IPS DF 4.7 (cell line): ENCODE measurements at regions not wholly inside any gene's neighbourhood (a gene's known extent, or its start where the extent isn't known, plus 50 kb on each side); places are given as distances from the start of the nearest gene placed in this dataset.

Experiments
- DNase-seq: peaks from one replicate; pipeline ENCODE4 v3.0.0-alpha.2; 2013; ENCODE audit warnings: low spot score; ENCODE audit errors: extremely low read depth

DNA sequence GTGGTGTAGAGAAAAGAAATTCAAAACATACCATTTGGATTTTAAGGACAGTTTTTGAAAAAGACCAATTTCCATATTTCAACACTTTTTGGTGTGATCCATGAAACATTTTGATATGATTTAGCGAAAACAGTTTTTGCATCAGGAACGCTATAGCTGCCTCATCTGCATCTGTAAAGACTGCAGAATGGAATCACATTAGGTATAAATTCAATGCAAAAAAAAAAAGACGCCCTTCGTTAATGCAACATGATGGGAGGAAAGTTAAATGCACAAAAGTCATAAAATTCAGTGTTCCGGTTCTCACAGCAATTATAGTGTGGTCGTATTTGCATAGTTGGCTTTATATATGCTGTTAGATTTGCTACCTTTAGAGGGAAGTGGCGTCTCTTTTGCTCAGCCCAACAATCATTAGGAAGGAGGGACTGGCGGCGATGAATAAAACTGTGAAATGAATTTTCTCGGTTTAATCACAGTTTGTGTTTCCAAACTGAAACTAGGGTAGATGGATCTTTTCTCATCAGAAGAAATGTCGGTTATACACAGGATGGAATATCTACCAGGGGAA lies 215.7 kb downstream of the TEX29 start:
- no peak for DNase-seq

DNA sequence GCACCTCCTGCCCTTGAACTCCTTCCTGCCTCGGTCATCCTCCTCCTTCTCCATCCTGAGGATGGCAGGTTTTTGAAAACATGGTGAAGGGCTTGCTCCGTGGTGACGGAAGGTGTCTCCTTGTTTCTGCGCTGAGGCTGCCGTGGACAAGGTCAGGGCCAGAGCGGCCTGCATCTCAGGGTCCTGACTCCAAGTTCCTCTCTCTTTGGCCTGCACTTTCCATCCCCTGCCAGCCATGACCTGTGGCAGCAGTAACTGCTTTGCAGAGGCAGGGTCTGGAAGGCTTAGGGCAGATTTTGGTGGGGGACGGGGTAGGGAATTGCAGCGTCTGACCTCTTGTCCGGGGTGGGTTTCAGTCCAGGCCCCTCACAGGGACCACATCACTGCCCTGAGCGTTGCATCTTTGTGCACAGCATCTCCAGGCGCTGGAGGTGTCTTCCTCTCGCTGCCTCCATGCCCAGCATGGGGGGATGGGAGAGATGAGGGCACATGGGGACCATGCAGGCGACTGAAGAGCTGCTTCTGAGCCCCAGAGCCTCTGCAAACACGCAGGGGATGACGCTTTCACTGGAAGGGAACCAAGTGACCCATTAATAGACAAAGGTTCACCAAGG lies 216.8 kb downstream of the TEX29 start:
- no peak for DNase-seq

DNA sequence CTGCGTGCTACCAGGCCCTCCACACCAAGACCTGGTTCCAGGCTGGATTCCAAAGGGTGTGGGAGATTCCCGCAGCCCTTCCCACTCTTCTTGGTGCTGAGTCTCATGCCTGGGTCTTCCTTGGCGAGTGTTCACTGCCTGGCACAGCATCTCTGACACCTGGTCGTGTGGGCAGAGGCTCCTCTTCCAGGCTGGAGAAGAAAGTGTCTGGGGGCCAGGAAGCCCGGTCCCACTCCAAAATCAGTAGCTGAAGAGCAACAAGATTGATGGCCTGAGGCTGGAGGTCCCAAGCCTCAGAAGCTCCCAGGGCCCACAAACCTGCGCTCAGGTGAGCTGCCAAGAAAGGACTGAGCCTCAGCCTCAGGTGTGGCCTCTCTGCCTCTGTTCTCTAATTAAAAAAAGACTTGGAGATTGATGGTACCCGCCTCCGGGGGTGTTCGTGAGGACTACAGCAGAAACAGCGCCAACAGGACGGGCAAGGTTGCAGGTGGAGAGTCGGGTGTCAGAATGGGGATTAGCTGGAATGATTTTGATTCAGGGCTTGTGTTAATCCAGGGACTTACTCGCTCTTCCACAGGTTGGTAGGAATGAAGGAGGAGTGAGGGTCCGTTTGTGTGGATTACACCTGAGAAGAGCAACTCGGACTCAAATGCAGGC lies 217.5 kb downstream of the TEX29 start:
- DNase-seq, result no peak

DNA sequence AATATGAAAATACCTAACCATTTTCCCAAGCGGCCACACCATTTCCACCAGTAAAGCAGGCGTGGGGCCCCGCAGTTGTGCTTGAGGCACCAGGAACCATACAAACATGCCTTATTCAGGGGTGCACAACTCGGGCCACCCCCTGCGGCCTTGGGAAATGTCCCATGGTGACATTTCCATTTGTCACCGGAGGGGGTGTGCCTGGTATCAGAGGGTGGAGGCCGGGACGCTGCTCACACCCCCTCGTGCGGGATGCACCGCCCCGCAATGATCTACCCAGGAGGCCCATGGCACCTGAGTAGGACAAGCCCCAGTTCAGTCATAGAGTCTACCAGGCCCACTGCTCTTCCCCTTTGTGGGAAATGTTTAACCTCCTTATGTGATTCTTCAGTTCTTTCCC lies 218.8 kb downstream of the TEX29 start:
- no peak for DNase-seq

DNA sequence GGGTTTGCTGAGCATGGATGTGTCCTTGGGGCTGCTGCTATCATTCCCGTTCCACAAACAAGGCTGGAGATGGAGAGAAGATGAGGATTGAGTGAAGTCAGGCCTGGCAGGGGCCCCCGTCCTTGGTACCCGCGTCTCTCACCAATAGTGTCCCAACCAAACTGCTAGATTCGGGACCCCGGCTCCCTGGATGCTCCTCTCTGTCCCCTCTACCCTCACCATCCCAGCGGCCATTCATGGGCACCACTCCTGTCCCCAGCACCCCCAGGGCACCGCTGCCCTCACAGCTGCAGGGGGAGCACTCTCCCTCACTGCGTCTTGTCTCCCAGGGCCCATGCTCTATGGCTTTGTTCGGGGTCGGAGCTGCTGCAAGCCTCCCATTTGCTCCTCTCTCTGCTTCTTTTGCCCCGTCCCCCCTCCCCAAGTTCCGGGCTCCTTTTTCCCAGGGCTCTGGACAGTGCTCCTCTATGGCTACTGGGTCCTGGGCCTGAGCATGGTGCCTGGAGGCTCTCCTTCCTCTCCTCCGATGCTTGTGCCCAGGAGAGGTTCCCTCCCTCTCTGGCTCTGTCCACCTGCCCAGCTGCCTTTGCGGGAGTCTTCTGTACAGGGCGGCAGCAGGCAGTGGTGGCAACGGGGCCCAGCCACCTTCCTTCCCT lies 219.5 kb downstream of the TEX29 start:
- no peak for DNase-seq

DNA sequence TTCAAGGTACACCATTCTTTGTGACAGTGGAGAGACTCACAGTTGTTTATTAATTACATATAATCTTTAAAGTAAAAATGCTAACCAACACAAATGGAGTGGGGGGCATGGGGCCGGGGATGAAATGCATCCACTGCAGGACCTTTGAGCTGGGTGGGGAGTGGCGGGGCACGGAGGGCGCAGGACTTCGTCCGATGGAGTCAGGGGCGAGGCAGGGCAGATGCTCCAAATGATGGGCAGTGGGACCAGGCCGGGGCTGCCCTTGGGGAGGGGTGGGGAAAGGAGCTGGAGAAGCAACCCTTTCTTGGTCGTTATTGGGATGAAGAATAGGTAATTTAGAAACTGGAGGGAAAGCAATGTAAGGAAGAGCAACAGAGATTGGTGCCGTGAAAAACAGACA lies 220.0 kb downstream of the TEX29 start:
- no peak for DNase-seq

DNA sequence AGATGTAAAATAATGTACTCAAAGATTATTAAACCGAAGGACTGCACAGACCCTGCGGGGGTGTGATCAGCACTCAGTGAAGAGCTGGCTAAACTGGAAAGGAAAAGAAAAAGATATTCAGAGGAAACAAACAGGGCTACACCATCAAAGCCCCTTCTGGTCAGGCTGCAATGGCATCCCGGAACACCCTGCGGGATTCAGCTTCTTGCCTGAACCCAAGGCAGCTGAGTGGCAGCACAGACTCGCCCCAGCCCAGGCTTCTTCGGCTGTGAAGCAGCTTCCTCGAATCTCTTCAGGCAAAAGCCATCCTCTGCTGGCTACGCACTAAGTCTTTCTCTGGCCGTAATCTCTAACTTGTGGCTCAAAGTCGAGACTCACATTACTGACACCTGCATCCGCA lies 220.9 kb downstream of the TEX29 start:
- no peak for DNase-seq

DNA sequence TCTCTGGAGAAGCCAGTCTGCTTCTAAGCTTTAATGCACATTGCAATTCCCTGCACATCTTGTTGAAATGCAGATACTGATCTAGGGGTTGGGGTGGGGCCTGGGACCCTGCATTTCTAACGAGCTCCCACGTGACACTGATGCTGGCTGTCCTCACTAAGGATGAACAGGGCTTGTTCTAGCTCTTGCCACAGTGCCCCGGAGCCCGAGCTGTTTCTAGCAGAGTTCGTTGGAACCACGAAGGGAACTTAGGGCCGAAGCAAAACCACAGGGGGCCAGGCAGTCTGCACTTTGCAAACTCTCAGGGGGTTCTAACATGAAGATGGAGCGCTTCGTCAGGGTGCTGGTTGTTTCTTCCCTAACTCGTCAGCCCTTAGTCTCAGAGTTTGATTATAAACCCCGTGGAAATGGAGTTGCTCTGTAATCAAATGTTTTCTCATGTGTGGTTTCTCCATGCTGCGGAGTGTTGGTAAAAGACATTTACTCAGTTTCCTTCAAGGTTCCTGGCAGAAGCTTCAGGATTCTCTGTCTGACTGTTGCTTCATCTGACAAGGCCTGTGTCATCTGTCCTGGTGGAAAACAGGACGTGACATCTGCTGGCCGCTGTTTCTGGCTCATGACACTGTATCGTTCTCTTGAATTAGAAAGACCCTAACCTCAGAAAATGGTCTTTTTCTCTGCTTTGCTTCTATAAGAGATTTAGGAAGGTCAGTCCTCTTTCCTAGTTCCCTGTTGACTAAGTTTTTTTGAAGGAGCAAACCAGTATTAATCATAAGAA lies 221.5 kb downstream of the TEX29 start:
- DNase-seq, result no peak

DNA sequence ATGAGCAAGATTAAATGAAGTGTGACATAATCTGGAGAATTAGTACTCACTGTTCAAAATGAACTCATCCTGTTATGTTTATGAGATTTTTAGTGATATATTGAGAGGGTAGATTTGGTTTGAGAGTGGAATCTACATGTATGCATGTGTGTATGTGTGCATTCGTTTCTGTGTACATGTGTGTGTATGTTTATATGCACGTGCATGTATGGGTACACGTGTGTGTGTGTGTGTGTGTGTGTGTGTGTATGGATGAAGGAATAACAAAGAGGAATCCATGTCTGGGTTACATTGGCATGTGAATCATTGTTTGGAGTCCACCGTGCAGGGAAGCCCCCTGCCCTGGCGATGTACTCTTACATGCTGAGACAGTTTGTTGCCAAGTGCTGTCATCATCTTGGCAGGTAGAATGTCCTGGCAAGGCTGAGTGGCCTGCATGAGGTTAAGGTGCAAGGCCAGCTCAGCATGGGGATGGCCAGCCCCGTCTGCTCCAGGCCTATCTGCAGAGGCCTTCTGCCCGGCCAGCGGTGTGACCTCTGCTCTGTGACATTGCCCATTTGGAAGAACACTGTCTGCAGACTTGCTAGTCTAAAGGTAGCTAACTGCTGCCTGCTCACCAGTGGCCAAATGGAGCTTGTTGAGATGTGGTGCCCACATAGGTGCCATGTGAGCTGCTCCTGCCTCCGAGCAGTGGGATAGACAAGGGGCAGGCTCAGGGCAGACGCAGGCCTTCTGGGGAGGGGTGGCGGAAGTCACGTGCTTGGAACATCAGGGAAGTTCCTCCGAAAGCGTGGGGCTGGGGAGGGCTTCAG lies 222.3 kb downstream of the TEX29 start:
- DNase-seq, result no peak

DNA sequence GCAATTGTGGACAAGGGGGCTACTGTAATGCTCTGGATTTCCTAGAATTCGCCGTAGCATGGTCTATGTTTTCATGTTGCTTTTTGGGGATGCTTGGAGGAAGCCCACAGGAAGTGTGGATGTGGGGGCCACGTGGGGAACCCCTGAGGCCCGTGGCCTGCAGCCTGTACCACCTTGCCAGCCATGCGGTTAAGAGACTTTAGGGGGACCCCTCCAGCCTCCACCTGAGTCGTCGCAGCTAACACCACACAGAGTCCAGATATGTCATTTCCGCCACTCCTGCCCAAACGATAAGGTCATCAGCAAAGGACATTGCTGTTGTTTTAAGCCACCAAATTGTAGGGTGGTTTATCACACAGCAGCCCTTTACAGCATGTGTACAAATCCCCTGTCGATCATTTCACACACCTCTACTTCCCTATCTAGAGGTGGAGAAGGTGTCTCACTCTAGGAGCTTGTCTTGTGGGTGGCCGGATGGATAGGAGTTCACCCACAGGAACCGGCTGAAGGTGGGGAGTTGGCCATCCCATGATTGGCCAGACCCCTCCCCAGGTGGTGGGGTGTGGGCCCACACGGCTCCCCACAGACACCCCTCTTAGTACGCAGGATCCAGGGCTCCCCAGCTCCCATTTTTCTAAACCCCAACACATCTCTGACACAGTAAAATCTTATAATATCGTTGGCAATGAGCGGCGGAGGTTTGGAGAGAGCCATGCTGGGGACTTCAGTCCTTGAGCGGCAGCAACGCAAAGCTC lies 226.7 kb downstream of the TEX29 start:
- DNase-seq, result no peak

DNA sequence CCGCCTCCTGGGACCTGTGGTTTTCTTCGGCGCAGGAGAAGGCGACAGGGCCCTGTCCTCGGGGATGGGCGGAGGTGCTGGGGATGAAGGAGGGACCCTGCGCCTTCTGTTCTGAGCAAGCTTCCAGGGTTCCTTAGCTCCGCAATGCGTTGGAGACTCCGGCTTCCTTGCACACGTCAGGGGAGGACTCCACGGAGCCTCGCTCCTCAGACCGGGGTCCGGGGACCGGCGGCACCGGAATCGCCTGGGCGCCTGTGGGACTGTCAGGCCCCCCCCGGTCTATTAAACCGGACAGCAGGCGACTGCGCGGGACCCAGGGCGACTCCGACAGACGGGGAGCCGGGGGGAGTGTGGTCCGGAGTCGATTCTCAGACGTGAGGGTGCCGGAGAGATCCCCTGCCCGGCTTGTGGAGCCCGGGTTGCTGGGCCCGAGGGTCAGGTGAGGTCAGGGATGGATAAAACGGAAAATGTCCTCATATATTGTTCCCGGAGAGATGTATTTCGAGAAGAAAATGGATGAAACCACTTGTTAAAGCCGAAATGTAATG lies 227.4 kb downstream of the TEX29 start:
- no peak for DNase-seq

DNA sequence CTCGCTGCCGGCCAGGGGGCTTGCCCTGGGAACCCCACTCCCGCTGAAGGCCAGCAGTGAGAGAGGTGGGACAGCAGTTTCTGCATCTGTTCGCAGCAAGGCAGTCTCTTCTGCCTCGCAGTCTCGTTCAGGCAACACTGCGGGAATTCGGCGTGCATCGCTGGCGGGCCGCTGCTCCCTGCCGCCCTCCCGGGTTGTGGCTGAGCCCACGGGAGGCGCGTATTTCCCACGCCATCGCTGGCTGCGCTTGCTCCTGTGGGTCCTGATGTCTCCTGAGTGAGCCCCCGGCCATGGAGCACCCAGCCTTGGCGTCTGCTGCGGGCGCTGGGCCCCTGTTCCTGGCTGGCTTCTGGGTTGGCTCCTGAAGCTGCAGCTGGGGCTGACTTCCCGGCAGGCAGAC lies 227.9 kb downstream of the TEX29 start:
- DNase-seq, result no peak

DNA sequence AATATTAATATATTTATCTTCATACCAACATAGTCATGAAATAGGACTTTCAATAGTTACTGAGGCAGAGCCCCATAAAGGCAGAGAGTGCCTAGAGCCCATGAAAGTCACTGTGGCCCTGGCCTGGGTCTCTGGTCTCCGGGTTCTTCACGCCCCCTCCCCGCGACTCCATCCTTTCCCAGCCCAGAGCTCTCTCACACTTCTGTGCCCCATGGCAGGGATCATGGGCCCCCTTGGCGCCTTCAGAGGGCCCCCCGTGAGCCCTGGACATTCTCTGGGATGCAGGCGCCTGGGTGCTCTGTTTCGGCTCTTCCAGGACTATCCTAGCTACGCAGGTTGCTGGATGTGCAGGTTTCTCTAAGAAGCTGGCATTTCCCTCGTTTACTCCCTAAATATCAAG lies 228.4 kb downstream of the TEX29 start:
- DNase-seq, result no peak

DNA sequence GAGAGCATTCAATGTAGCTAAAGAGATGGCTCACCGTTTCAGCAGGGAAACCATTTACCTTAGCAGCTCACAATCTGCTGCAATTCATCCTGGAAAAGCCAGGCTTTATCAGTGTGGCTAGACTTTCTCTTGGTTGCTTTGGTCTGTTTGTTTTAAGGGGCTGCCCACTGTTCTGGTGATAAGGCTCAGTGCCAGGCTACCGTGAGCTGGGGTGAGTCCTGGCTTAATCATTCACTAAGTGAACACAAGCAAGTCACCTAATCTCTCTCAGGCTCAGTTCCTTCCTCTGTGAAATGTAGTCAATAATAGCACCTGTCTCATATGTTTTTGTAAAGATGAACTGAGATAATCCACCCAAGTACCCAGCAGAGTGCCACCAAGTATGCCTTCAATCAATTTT lies 229.0 kb downstream of the TEX29 start:
- no peak for DNase-seq

DNA sequence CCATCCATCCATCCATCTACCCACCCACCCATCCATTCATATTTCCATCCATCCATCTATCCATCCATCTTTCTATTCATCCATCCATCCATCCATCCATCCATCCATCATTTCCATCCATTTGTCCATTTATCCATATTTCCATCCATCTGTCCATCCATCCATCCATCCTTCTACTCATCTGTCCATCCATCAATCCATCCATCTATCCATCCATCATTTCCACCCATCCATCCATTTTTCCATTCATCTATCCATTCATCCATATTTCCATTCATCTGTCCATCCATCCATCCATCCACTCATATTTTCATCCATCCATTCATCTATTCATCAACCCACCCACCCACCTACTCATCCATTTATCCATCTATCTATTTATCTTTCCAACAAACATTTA lies 229.6 kb downstream of the TEX29 start:
- DNase-seq, result no peak

DNA sequence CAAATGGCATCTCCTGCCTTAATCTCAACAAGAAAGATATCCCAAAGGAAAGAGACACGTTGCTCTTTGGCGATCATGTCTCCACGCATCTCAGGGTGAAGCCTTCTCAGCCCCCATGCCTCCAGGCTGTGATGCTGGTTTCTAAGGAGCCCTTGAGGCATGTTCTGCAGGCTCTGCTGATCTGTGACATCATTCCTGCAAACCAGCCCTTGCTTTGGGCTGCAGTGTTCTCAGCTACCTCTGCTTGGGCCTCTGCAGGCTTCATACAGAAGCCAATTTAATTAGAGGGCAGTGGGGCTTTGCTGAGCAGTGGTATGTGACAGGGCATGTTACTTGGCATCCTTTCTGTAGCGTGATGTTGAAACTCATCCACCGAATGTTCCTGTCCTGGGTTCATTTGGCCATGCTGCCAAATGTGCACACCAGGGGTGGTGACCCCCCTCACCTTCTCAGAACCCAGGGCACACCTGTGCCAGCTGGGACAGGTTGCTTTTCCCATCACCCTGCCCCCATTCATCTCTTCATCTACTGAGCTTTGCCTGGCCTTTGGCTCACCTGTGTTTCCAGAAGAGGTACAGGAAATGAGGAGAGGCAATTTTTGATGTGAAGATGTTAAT lies 230.9 kb downstream of the TEX29 start:
- no peak for DNase-seq

DNA sequence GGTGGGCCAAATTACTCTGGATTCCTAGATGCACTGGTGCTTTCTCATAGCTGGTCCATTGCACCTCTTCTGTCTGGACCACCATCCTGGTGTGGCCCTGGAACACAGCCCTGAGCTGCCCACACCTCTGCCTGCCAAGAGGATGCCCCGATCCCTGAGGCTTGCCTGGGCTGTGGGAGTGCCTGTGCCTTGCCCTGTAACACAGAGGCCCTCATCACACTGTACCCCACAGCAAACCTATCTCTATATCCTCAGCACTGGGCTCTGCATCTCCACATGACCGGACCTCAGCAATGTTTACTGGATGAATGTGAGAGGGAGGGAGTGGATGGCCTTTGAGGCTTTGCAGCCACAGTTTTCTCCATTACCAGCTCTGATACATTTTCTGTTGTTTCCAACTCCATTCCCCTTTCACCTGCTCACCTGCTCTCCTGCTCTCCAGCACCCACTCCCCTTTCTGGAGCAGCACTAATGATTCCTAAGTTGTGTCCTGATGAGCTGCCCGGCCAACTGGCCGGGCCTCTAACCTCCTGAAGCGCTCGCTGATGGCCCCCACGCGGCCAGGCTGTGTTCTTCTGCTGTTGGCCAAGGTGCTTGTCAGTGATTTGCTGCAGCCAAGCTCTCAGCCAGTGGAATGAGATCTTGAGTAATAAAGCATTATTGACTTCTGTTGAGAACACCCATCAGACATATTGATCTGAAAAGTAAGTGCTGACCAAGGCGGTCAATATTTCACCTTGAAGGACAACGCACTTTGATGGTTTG lies 232.6 kb downstream of the TEX29 start:
- no peak for DNase-seq

DNA sequence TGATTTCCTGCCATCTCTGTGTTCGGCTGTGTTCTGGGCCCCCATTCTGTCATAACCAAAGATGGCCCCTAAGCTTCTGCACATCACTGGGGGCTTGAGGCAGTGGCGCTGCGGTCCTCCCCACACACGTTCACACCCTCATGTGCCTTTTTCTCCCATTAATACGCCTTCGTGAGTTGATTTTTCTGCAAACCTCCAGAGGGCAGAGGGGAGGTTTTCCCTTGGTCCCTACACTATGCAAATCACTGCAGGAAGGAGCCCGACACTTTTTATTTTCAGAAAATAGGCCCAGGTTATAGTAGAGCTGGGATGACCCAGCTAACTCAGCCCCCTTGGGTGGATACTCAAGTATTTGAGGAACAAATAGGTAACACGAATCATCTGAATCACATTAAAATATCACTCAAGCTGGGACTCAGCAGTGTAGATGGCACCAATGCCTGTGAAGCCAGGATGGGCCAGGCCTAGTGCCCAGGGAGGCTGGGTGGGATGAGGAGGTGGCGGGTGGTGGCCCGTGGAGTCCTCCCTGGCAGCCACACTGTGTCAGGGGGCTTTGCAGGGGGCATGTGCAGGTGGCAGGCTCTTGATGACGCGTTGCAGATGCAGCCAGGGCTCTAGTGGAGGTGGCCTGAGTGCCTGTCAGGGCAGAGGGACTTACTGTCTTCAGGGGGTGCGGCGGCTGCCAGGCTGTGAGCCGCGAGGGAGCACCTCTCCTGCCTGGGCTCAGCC lies 234.3 kb downstream of the TEX29 start:
- DNase-seq, result no peak
